PC-3 (cell line): ENCODE measurements at regions not wholly inside any gene's neighbourhood (a gene's known extent, or its start where the extent isn't known, plus 50 kb on each side); places are given as distances from the start of the nearest gene placed in this dataset.

ENCODE experiments used
- ATAC-seq: fragments of 200-7000 bp; cut with Tn5 transposase; 2 replicates; pipeline ENCODE4 v1.9.1; 2020; ENCODE audit warnings: mild to moderate bottlenecking, moderate library complexity
- BruUV-seq: library from RNA; stranded (reverse); fragments of 400-500 nt; replicated peaks from 2 replicates; lab custom pipeline; 2021; lab: Mats Ljungman, UMichigan
- CTCF ChIA-PET: fragments of 300-600 bp; sonication (Branson Sonifier 250); formaldehyde crosslinking; loops from one replicate; lab custom pipeline; 2022; ENCODE audit warnings: antibody characterized with exemption; lab: Charles Lee
- POLR2A ChIA-PET: fragments of 300-600 bp; sonication (Branson Sonifier 250); formaldehyde crosslinking; loops from one replicate; lab custom pipeline; 2022; ENCODE audit warnings: antibody characterized with exemption; ENCODE audit not compliant: unreplicated experiment; lab: Charles Lee
- DNase-seq: peaks from one replicate; pipeline ENCODE4 v3.0.0-alpha.2; 2015
- H2AFZ ChIP-seq: fragments of 300-600 bp; sonication (generic); 2 replicates; pipeline ENCODE4 v1.6.0; 2016; ENCODE audit warnings: antibody characterized with exemption, low read length
- H3F3A ChIP-seq: fragments of 300-600 bp; sonication (generic); one replicate; pipeline ENCODE4 v1.6.0; 2017; ENCODE audit warnings: antibody characterized with exemption, low read length, control low read depth, mild to moderate bottlenecking; ENCODE audit not compliant: unreplicated experiment
- H3K27ac ChIP-seq: fragments of 300-600 bp; sonication (generic); 2 replicates; pipeline ENCODE4 v1.5.1; 2016; ENCODE audit warnings: mild to moderate bottlenecking, low read length
- H3K27me3 ChIP-seq: fragments of 300-600 bp; sonication (generic); 2 replicates; pipeline ENCODE4 v1.6.1; 2016; ENCODE audit warnings: low read length, mixed read lengths
- H3K36me3 ChIP-seq: fragments of 300-600 bp; sonication (generic); 2 replicates; pipeline ENCODE4 v1.6.1; 2016; ENCODE audit warnings: low read depth, mixed run types, low read length, mixed read lengths
- H3K4me1 ChIP-seq: fragments of 300-600 bp; sonication (generic); 2 replicates; pipeline ENCODE4 v1.5.1; 2016; ENCODE audit warnings: low read length; ENCODE audit not compliant: insufficient read depth
- H3K4me2 ChIP-seq: fragments of 300-600 bp; sonication (generic); 2 replicates; pipeline ENCODE4 v1.6.0; 2016; ENCODE audit warnings: low read length
- H3K4me3 ChIP-seq: fragments of 300-600 bp; sonication (generic); 2 replicates; pipeline ENCODE4 v1.5.1; 2016; ENCODE audit warnings: mild to moderate bottlenecking, low read length, mixed read lengths
- H3K79me2 ChIP-seq: fragments of 300-600 bp; sonication (generic); 2 replicates; pipeline ENCODE4 v1.6.1; 2017; ENCODE audit warnings: low read length, mixed read lengths
- H3K9ac ChIP-seq: fragments of 300-600 bp; sonication (generic); 2 replicates; pipeline ENCODE4 v1.6.0; 2016; ENCODE audit warnings: mild to moderate bottlenecking, low read length
- H3K9me2 ChIP-seq: fragments of 300-600 bp; sonication (generic); replicated peaks from 2 replicates; pipeline ENCODE4 v1.6.1; 2016; ENCODE audit warnings: mixed run types, low read length, mixed read lengths
- H3K9me3 ChIP-seq: fragments of 300-600 bp; sonication (generic); 2 replicates; pipeline ENCODE4 v1.6.1; 2016; ENCODE audit warnings: low read length, mixed read lengths
- H4K20me1 ChIP-seq: fragments of 300-600 bp; sonication (generic); 2 replicates; pipeline ENCODE4 v1.6.1; 2016; ENCODE audit warnings: low read length, mixed read lengths
- CTCF ChIP-seq: fragments of 300-600 bp; sonication (generic); conservative IDR thresholded peaks from 2 replicates; pipeline ENCODE4 v1.5.1; 2017; ENCODE audit warnings: antibody characterized with exemption, low read depth, mild to moderate bottlenecking, low read length
- EZH2 ChIP-seq: fragments of 300-600 bp; sonication (generic); IDR thresholded peaks from one replicate; pipeline ENCODE4 v1.6.1; 2017; ENCODE audit warnings: antibody characterized with exemption, mild to moderate bottlenecking, low read length; ENCODE audit not compliant: unreplicated experiment
- EZH2phosphoT487 ChIP-seq: fragments of 300-600 bp; sonication (generic); IDR thresholded peaks from 2 replicates; pipeline ENCODE4 v1.6.1; 2018; ENCODE audit warnings: mild to moderate bottlenecking, antibody characterized with exemption, low read length, borderline replicate concordance
- intact Hi-C: fragments of 100-400 bp; cut with micrococcal nuclease; formaldehyde crosslinking; loops from 2 replicates; pipeline ENCODE4 v1.9.0; 2023

- intact Hi-C loops, result no loop called here
- no peak for DNase-seq
Observed at GRCh38 chr3:68090571-68090970, 436.2 kb upstream of the SUCLG2 start.

GRCh38 chr3:68089572-68090011, 435.2 kb upstream of the SUCLG2 start:
- DNase-seq (peak; percentile 1), ATAC-seq (no peak)
- ChIA-PET CTCF (no interaction called here), POLR2A (no interaction called here)
- H3K4me3 ChIP-seq, result no peak overlapping the region
- BruUV-seq, result no TSS peak
- H3F3A ChIP-seq, result no peaks in the 10 kb centered on the region
- H3K9me3 ChIP-seq, result no peaks in the 10 kb centered on the region
- H3K36me3 ChIP-seq, result no peaks in the 10 kb centered on the region
- H3K27ac ChIP-seq, result no peak overlapping the region
- no peaks in the 10 kb centered on the region for H3K27me3 ChIP-seq
- H3K9ac ChIP-seq, result no peak overlapping the region
- H3K4me1 ChIP-seq, result no peaks in the 10 kb centered on the region
- H4K20me1 ChIP-seq, result no peaks in the 10 kb centered on the region
- no peak overlapping the region for H3K4me2 ChIP-seq
- no peaks in the 10 kb centered on the region for H3K79me2 ChIP-seq
- TF ChIP-seq EZH2, result no peak
- TF ChIP-seq CTCF, result no peak
- intact Hi-C loops, result no loop called here
- no peak overlapping the region for H2AFZ ChIP-seq
- H3K9me2 ChIP-seq, result no peaks in the 10 kb centered on the region

More at GRCh38 chr3:68090571-68090970, 436.2 kb upstream of the SUCLG2 start:
- no peak for TF ChIP-seq EZH2
- Histone ChIP-seq H3K4me2 (no peak overlapping the region), H3K36me3 (no peaks in the 10 kb centered on the region), H3F3A (no peaks in the 10 kb centered on the region), H4K20me1 (no peaks in the 10 kb centered on the region), H3K4me1 (no peaks in the 10 kb centered on the region), H3K27ac (no peak overlapping the region), H3K79me2 (no peaks in the 10 kb centered on the region), H3K27me3 (no peaks in the 10 kb centered on the region), H3K4me3 (no peak overlapping the region), H3K9ac (no peak overlapping the region), H3K9me3 (no peaks in the 10 kb centered on the region), H2AFZ (no peak overlapping the region), H3K9me2 (no peaks in the 10 kb centered on the region)
- no TSS peak for BruUV-seq
- CTCF ChIA-PET, result interaction anchor here (0.5 kb wide), 1 partner anchor 557 kb away, joined by 3 read pairs; no protein-coding TSS in a partner anchor
- ATAC-seq, result no peak
- POLR2A ChIA-PET, result no interaction called here

- BruUV-seq, result no TSS peak
- Histone ChIP-seq H3K79me2 (no peaks in the 10 kb centered on the region), H3F3A (no peaks in the 10 kb centered on the region), H3K36me3 (no peaks in the 10 kb centered on the region), H3K4me1 (no peaks in the 10 kb centered on the region), H3K9me3 (no peaks in the 10 kb centered on the region), H4K20me1 (no peaks in the 10 kb centered on the region), H3K27me3 (no peaks in the 10 kb centered on the region), H2AFZ (no peak overlapping the region), H3K9me2 (no peaks in the 10 kb centered on the region), H3K4me3 (no peak overlapping the region), H3K27ac (no peak overlapping the region), H3K4me2 (no peak overlapping the region), H3K9ac (no peak overlapping the region)
- intact Hi-C loops, result no loop called here
- DNase-seq (no peak), ATAC-seq (no peak)
- TF ChIP-seq EZH2 (no peak), EZH2phosphoT487 (no peak), CTCF (no peak)
- POLR2A ChIA-PET, result no interaction called here
- CTCF ChIA-PET, result no interaction called here
Observed at GRCh38 chr3:68088636-68089035, 434.2 kb upstream of the SUCLG2 start.
